CD4-positive, alpha-beta memory T cell (primary cell): ENCODE measurements at regions not wholly inside any gene's neighbourhood (a gene's known extent, or its start where the extent isn't known, plus 50 kb on each side); places are given as distances from the start of the nearest gene placed in this dataset.
"Not testable (repeated sequence)": the region's sequence is repeated elsewhere in the genome, so short reads cannot be mapped to it uniquely, and the experiment has no call there.

Experiments used
- CTCF ChIA-PET: fragments of 350-600 bp; sonication (Branson Sonifier 250); formaldehyde crosslinking; loops from one replicate; lab custom pipeline; 2021; ENCODE audit warnings: inconsistent platforms; ENCODE audit not compliant: partially characterized antibody; lab: Charles Lee
- POLR2A ChIA-PET: fragments of 350-600 bp; sonication (Branson Sonifier 250); formaldehyde crosslinking; loops from one replicate; lab custom pipeline; 2021; ENCODE audit not compliant: partially characterized antibody; lab: Charles Lee
- DNase-seq, 5 donors: peaks; one replicate each; pipeline versions ENCODE4 v3.0.0 to v3.0.0-alpha.2; 2020 to 2022; ENCODE audit warnings: mixed read lengths in 1 of 5
- H3K27ac ChIP-seq: one replicate; pipeline ENCODE4 v1.7.0; 2013; ENCODE audit warnings: low read depth, low read length
- H3K27me3 ChIP-seq: 2 replicates; pipeline ENCODE4 v1.7.0; 2013; ENCODE audit warnings: mild to moderate bottlenecking, low read length, moderate library complexity; ENCODE audit not compliant: insufficient read depth
- H3K36me3 ChIP-seq: 2 replicates; pipeline ENCODE4 v1.7.0; 2013; ENCODE audit warnings: mild to moderate bottlenecking, low read length, moderate library complexity; ENCODE audit not compliant: insufficient read depth
- H3K4me1 ChIP-seq: 2 replicates; pipeline ENCODE4 v1.7.0; 2013; ENCODE audit warnings: mild to moderate bottlenecking, low read length, moderate library complexity; ENCODE audit not compliant: insufficient read depth
- H3K4me3 ChIP-seq, 2 donors: one replicate each; pipeline ENCODE4 v1.7.0; 2013; ENCODE audit warnings: low read length in 2 of 2, mild to moderate bottlenecking in 1 of 2
- H3K9me3 ChIP-seq, 2 donors: one replicate each; pipeline ENCODE4 v1.7.0; 2013; ENCODE audit warnings: low read length in 2 of 2, control low read depth in 1 of 2; ENCODE audit not compliant: control insufficient read depth in 1 of 2
- H3K27ac Mint-ChIP-seq, 7 donors: one replicate each; pipeline ENCODE4 v1.8.0; 2020 to 2021; ENCODE audit warnings: mixed read lengths in 7 of 7, mild to moderate bottlenecking in 6 of 7, inconsistent platforms in 3 of 7, moderate library complexity in 3 of 7
- H3K27me3 Mint-ChIP-seq, 2 donors: one replicate each; pipeline ENCODE4 v1.8.0; 2020 to 2021; ENCODE audit warnings: mixed read lengths in 2 of 2
- H3K36me3 Mint-ChIP-seq, 2 donors: one replicate each; pipeline ENCODE4 v1.8.0; 2020 to 2021; ENCODE audit warnings: mixed read lengths in 2 of 2, inconsistent platforms in 1 of 2, mild to moderate bottlenecking in 1 of 2
- H3K4me1 Mint-ChIP-seq, 4 donors: one replicate each; pipeline ENCODE4 v1.8.0; 2020 to 2021; ENCODE audit warnings: mixed read lengths in 4 of 4, mild to moderate bottlenecking in 1 of 4
- H3K4me3 Mint-ChIP-seq, 8 donors: one replicate each; pipeline ENCODE4 v1.8.0; 2020 to 2021; ENCODE audit warnings: mixed read lengths in 8 of 8, mild to moderate bottlenecking in 7 of 8, moderate library complexity in 6 of 8, inconsistent platforms in 3 of 8
- H3K9me3 Mint-ChIP-seq, 8 donors: one replicate each; pipeline ENCODE4 v1.8.0; 2020 to 2021; ENCODE audit warnings: mixed read lengths in 8 of 8, mild to moderate bottlenecking in 5 of 8, inconsistent platforms in 3 of 8, moderate library complexity in 1 of 8
- intact Hi-C: fragments of 100-400 bp; cut with micrococcal nuclease; formaldehyde crosslinking; loops from one replicate; pipeline ENCODE4 v1.15.1; 2023

- POLR2A ChIA-PET, result no interaction called here
- Mint-ChIP-seq H3K27ac (no peak overlapping the region), H3K36me3 (no peaks in the 10 kb centered on the region), H3K27me3 (peaks cover 0 to 4% of the 10 kb centered on the region in 2 donors), H3K9me3 (peaks cover 0 to 7% (median 0%) of the 10 kb centered on the region in 8 donors), H3K4me3 (no peak overlapping the region), H3K4me1 (peaks cover 0 to 2% (median under 1%) of the 10 kb centered on the region in 4 donors)
- no peak overlapping the region for H3K4me3 ChIP-seq
- no peaks in the 10 kb centered on the region for H3K36me3 ChIP-seq
- H3K9me3 ChIP-seq, result no peaks in the 10 kb centered on the region
- H3K27ac ChIP-seq, result no peak overlapping the region
- no peak for DNase-seq
- no peaks in the 10 kb centered on the region for H3K4me1 ChIP-seq
- intact Hi-C loops, result no loop called here
- CTCF ChIA-PET, result no interaction called here
- H3K27me3 ChIP-seq, result no peaks in the 10 kb centered on the region
Observed at GRCh38 chrX:446245-446644, 59.5 kb upstream of the PPP2R3B start.

GRCh38 chrX:447052-447451 is 60.3 kb upstream of the PPP2R3B start:
- peaks cover 0 to 4% of the 10 kb centered on the region in 2 donors for H3K27me3 Mint-ChIP-seq
- Histone ChIP-seq H3K4me1 (no peaks in the 10 kb centered on the region), H3K9me3 (no peaks in the 10 kb centered on the region), H3K36me3 (no peaks in the 10 kb centered on the region), H3K27me3 (no peaks in the 10 kb centered on the region), H3K4me3 (no peak overlapping the region), H3K27ac (no peak overlapping the region)
- no peak overlapping the region for H3K4me3 Mint-ChIP-seq
- POLR2A ChIA-PET, result no interaction called here
- CTCF ChIA-PET, result no interaction called here
- DNase-seq, result no peak
- peaks cover 0 to 2% (median under 1%) of the 10 kb centered on the region in 4 donors for H3K4me1 Mint-ChIP-seq
- intact Hi-C loops, result no loop called here
- H3K36me3 Mint-ChIP-seq, result no peaks in the 10 kb centered on the region
- H3K9me3 Mint-ChIP-seq, result peaks cover 0 to 7% (median 0%) of the 10 kb centered on the region in 8 donors
- no peak overlapping the region for H3K27ac Mint-ChIP-seq

- H3K36me3 ChIP-seq, H3K27ac Mint-ChIP-seq, H3K4me3 Mint-ChIP-seq, DNase-seq, H3K9me3 ChIP-seq, POLR2A ChIA-PET, H3K4me1 Mint-ChIP-seq, CTCF ChIA-PET, H3K4me1 ChIP-seq, H3K27ac ChIP-seq, H3K27me3 ChIP-seq, H3K4me3 ChIP-seq, H3K36me3 Mint-ChIP-seq, intact Hi-C loops: not testable (repeated sequence)
- Mint-ChIP-seq H3K27me3 (peaks cover 4 to 17% of the 10 kb centered on the region in 2 donors), H3K9me3 (peaks cover 0 to 11% (median 5%) of the 10 kb centered on the region in 8 donors)
Observed at GRCh38 chrX:451750-452149, 65.0 kb upstream of the PPP2R3B start.

- Histone ChIP-seq H3K4me1 (no peaks in the 10 kb centered on the region), H3K9me3 (no peaks in the 10 kb centered on the region), H3K27ac (no peak overlapping the region), H3K27me3 (no peaks in the 10 kb centered on the region), H3K36me3 (no peaks in the 10 kb centered on the region), H3K4me3 (no peak overlapping the region)
- Mint-ChIP-seq H3K9me3 (peaks cover 0 to 17% (median 5%) of the 10 kb centered on the region in 8 donors), H3K27ac (no peak overlapping the region), H3K27me3 (peaks cover 8 to 21% of the 10 kb centered on the region in 2 donors), H3K36me3 (peaks cover 0 to 4% of the 10 kb centered on the region in 2 donors), H3K4me3 (no peak overlapping the region), H3K4me1 (no peaks in the 10 kb centered on the region)
- intact Hi-C loops, result no loop called here
- ChIA-PET CTCF (no interaction called here), POLR2A (no interaction called here)
- no peak for DNase-seq
Observed at GRCh38 chrX:452598-452997, 65.9 kb upstream of the PPP2R3B start.

- H3K27me3 ChIP-seq, H3K36me3 Mint-ChIP-seq, H3K4me3 Mint-ChIP-seq, H3K36me3 ChIP-seq, intact Hi-C loops, H3K4me1 Mint-ChIP-seq, POLR2A ChIA-PET, DNase-seq, H3K4me1 ChIP-seq, H3K4me3 ChIP-seq, H3K27ac ChIP-seq, CTCF ChIA-PET, H3K9me3 ChIP-seq, H3K27ac Mint-ChIP-seq: not testable (repeated sequence)
- peaks cover 0 to 17% (median 5%) of the 10 kb centered on the region in 8 donors for H3K9me3 Mint-ChIP-seq
- H3K27me3 Mint-ChIP-seq, result peaks cover 8 to 17% of the 10 kb centered on the region in 2 donors
Observed at GRCh38 chrX:454514-454913, 67.8 kb upstream of the PPP2R3B start.

GRCh38 chrX:455199-455598 is 68.5 kb upstream of the PPP2R3B start:
- Mint-ChIP-seq H3K36me3 (peaks cover 0 to 4% of the 10 kb centered on the region in 2 donors), H3K9me3 (peaks cover 0 to 17% (median 5%) of the 10 kb centered on the region in 8 donors), H3K4me1 (no peaks in the 10 kb centered on the region), H3K27me3 (peaks cover 8 to 17% of the 10 kb centered on the region in 2 donors), H3K4me3 (no peak overlapping the region), H3K27ac (no peak overlapping the region)
- Histone ChIP-seq H3K36me3 (no peaks in the 10 kb centered on the region), H3K4me1 (no peaks in the 10 kb centered on the region), H3K9me3 (no peaks in the 10 kb centered on the region), H3K27me3 (no peaks in the 10 kb centered on the region), H3K27ac (no peak overlapping the region), H3K4me3 (no peak overlapping the region)
- DNase-seq, result no peak
- intact Hi-C loops, result no loop called here
- ChIA-PET CTCF (no interaction called here), POLR2A (no interaction called here)

- Histone ChIP-seq H3K36me3 (no peaks in the 10 kb centered on the region), H3K4me3 (no peak overlapping the region), H3K4me1 (no peaks in the 10 kb centered on the region), H3K9me3 (no peaks in the 10 kb centered on the region), H3K27ac (no peak overlapping the region), H3K27me3 (no peaks in the 10 kb centered on the region)
- Mint-ChIP-seq H3K9me3 (peaks cover 0 to 17% (median 5%) of the 10 kb centered on the region in 8 donors), H3K4me3 (no peak overlapping the region), H3K4me1 (no peaks in the 10 kb centered on the region), H3K27me3 (peaks cover 8 to 17% of the 10 kb centered on the region in 2 donors), H3K27ac (no peak overlapping the region), H3K36me3 (peaks cover 0 to 4% of the 10 kb centered on the region in 2 donors)
- ChIA-PET CTCF (no interaction called here), POLR2A (no interaction called here)
- DNase-seq, result no peak
- intact Hi-C loops, result no loop called here
Observed at GRCh38 chrX:455673-456072, 69.0 kb upstream of the PPP2R3B start.

- intact Hi-C loops, result no loop called here
- no peak overlapping the region for H3K27ac ChIP-seq
- H3K27me3 ChIP-seq, result no peaks in the 10 kb centered on the region
- no peaks in the 10 kb centered on the region for H3K4me1 Mint-ChIP-seq
- peaks cover 8 to 17% of the 10 kb centered on the region in 2 donors for H3K27me3 Mint-ChIP-seq
- no peaks in the 10 kb centered on the region for H3K4me1 ChIP-seq
- H3K9me3 Mint-ChIP-seq, result peaks cover 0 to 17% (median 5%) of the 10 kb centered on the region in 8 donors
- POLR2A ChIA-PET, result no interaction called here
- DNase-seq, result no peak
- no peak overlapping the region for H3K27ac Mint-ChIP-seq
- no peaks in the 10 kb centered on the region for H3K36me3 ChIP-seq
- CTCF ChIA-PET, result no interaction called here
- H3K4me3 Mint-ChIP-seq, result no peak overlapping the region
- peaks cover 0 to 4% of the 10 kb centered on the region in 2 donors for H3K36me3 Mint-ChIP-seq
- no peaks in the 10 kb centered on the region for H3K9me3 ChIP-seq
- no peak overlapping the region for H3K4me3 ChIP-seq
Observed at GRCh38 chrX:456146-456545, 69.4 kb upstream of the PPP2R3B start.
